Osteocyte (in vitro differentiated cells): ENCODE measurements at regions not wholly inside any gene's neighbourhood (a gene's known extent, or its start where the extent isn't known, plus 50 kb on each side); places are given as distances from the start of the nearest gene placed in this dataset.

Source experiments
- DNase-seq: peaks from one replicate; pipeline ENCODE4 v3.0.0; 2021; ENCODE audit warnings: mixed read lengths; ENCODE audit not compliant: unreplicated experiment; ENCODE audit errors: extremely low spot score
- H3K27ac Mint-ChIP-seq: one replicate; pipeline ENCODE4 v1.8.0; 2021; ENCODE audit warnings: mild to moderate bottlenecking, mixed read lengths; ENCODE audit not compliant: unreplicated experiment
- H3K27me3 Mint-ChIP-seq: one replicate; pipeline ENCODE4 v1.8.0; 2021; ENCODE audit warnings: mixed read lengths; ENCODE audit not compliant: unreplicated experiment
- H3K36me3 Mint-ChIP-seq: one replicate; pipeline ENCODE4 v1.8.0; 2021; ENCODE audit warnings: mixed read lengths; ENCODE audit not compliant: unreplicated experiment
- H3K4me1 Mint-ChIP-seq: one replicate; pipeline ENCODE4 v1.8.0; 2021; ENCODE audit warnings: mixed read lengths; ENCODE audit not compliant: unreplicated experiment
- H3K4me3 Mint-ChIP-seq: one replicate; pipeline ENCODE4 v1.8.0; 2021; ENCODE audit warnings: mild to moderate bottlenecking, moderate library complexity, mixed read lengths; ENCODE audit not compliant: unreplicated experiment
- H3K9me3 Mint-ChIP-seq: one replicate; pipeline ENCODE4 v1.8.0; 2021; ENCODE audit warnings: mixed read lengths; ENCODE audit not compliant: unreplicated experiment
- TF ChIP-seq, protein P1 (sequence below): fragments of 200-600 bp; sonication (generic); IDR thresholded peaks from 2 replicates; pipeline ENCODE4 v1.5.0; 2021; ENCODE audit warnings: antibody characterized with exemption, mild to moderate bottlenecking, moderate library complexity

DNA sequence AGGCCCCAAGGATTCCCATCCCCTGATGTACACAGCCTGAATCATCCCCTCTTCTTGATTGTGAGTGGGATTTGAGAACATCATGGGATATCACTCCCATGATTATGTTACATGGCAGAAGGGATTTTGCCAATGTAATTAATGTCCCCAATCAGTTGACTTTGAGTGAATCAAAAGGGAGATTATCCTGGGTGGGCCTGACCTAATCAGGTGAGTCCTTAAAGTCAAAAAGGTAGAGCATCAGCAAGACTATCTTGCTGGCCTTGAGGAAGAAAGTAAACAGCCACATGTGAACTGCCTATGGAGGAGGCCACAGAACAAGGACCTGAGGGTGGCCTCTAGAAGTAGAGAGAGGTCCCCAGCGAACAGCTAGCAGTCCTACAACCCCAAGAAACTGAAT is 203.1 kb upstream of the ATP6AP2 start:
- H3K9me3 Mint-ChIP-seq: peaks cover 3% of the 10 kb centered on the region
- TF ChIP-seq, protein P1, sequence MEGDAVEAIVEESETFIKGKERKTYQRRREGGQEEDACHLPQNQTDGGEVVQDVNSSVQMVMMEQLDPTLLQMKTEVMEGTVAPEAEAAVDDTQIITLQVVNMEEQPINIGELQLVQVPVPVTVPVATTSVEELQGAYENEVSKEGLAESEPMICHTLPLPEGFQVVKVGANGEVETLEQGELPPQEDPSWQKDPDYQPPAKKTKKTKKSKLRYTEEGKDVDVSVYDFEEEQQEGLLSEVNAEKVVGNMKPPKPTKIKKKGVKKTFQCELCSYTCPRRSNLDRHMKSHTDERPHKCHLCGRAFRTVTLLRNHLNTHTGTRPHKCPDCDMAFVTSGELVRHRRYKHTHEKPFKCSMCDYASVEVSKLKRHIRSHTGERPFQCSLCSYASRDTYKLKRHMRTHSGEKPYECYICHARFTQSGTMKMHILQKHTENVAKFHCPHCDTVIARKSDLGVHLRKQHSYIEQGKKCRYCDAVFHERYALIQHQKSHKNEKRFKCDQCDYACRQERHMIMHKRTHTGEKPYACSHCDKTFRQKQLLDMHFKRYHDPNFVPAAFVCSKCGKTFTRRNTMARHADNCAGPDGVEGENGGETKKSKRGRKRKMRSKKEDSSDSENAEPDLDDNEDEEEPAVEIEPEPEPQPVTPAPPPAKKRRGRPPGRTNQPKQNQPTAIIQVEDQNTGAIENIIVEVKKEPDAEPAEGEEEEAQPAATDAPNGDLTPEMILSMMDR: no peak
- no peak overlapping the region for H3K27ac Mint-ChIP-seq
- no peaks in the 10 kb centered on the region for H3K4me1 Mint-ChIP-seq
- no peak for DNase-seq
- H3K4me3 Mint-ChIP-seq: no peak overlapping the region
- peaks cover 2% of the 10 kb centered on the region for H3K27me3 Mint-ChIP-seq
- no peaks in the 10 kb centered on the region for H3K36me3 Mint-ChIP-seq

DNA sequence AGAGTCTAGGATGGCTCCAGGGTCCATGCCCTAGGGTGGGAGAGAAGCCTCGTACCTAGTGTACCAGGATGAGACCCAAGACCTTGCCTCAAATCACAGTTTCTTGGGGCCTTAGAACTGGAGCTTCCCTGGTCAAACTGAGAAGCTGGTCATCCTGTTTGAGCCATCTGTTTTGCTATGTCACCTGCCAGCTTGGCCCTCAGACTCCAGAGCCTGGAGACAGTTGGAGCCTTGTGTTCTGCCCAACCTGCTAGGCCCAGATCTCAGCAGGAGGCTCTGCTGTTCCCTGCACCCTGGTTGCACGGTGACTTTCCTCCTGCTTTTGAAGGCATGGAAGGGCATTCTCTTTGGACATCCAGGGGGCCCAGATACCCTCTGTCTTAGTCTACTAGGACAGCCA is 206.3 kb upstream of the ATP6AP2 start:
- peak; percentile 44 for DNase-seq
- no peaks in the 10 kb centered on the region for H3K4me1 Mint-ChIP-seq
- H3K27me3 Mint-ChIP-seq: no peaks in the 10 kb centered on the region
- TF ChIP-seq, protein P1: no peak
- no peak overlapping the region for H3K4me3 Mint-ChIP-seq
- no peak overlapping the region for H3K27ac Mint-ChIP-seq
- no peaks in the 10 kb centered on the region for H3K36me3 Mint-ChIP-seq
- H3K9me3 Mint-ChIP-seq: peaks cover 3% of the 10 kb centered on the region

DNA sequence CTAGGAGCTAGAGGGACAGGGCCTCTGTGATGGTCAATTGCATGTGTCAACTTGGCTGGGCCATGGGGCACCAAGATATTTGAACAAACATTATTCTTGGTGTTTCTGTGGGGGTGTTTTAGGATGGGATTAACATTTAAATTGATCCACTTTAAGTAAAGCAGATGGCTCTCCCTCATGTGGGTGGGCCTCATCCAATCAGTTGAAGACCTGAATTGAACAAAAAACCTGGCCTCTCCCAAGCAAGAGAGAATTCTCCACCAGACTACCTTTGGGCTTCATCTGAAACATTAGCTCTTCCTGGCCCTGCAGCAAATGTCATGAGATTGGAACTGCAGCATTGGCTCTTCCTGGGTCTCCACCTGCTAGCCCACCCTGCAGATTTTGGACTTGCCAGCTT is 207.1 kb upstream of the ATP6AP2 start:
- Mint-ChIP-seq H3K4me3 (no peak overlapping the region), H3K36me3 (no peaks in the 10 kb centered on the region), H3K27ac (no peak overlapping the region), H3K9me3 (peaks cover under 1% of the 10 kb centered on the region), H3K4me1 (peaks cover under 1% of the 10 kb centered on the region), H3K27me3 (no peaks in the 10 kb centered on the region)
- TF ChIP-seq, protein P1: no peak
- peak; percentile 38 for DNase-seq

DNA sequence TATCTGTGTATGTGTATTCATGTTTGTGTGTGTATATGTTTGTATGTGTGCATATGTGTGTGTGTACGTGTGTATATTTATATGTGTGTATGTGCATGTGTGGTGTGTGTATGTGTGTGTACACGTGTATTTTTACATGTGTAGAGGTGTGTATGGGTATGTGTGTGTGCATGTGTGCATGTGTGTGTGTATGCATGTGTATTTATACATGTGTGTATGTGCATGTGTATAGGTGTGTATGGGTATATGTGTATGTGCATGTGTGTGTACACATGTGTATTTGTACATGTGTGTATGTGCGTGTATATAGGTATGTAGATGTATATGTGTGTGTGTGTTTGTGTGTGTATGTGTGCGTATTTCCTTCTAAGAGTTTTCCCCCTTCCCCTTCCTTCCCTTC is 207.7 kb upstream of the ATP6AP2 start:
- TF ChIP-seq, protein P1: no peak
- H3K27ac Mint-ChIP-seq: no peak overlapping the region
- DNase-seq: no peak
- H3K27me3 Mint-ChIP-seq: no peaks in the 10 kb centered on the region
- no peaks in the 10 kb centered on the region for H3K36me3 Mint-ChIP-seq
- H3K4me3 Mint-ChIP-seq: no peak overlapping the region
- no peaks in the 10 kb centered on the region for H3K9me3 Mint-ChIP-seq
- H3K4me1 Mint-ChIP-seq: peaks cover 4% of the 10 kb centered on the region

DNA sequence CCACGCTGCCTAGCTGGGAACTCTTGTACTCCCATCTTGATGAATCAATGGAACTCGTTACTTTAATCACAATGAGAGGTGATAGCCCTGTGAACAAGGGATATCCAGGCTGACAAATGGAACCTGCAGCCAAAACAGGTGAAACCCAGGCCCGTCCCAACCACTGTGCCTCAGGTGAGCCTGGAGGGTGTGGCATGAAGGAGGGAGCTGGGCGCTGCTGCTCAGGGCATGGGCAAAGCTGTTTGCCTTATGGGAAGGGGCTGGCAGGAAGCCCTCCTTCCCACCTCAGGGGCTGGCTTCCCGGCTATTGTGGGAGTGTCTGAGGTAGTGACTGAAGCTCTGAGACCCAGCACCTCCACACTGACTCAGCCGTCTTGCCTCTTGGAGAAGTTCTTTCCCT is 209.4 kb upstream of the ATP6AP2 start:
- no peaks in the 10 kb centered on the region for H3K9me3 Mint-ChIP-seq
- H3K27ac Mint-ChIP-seq: no peak overlapping the region
- H3K27me3 Mint-ChIP-seq: no peaks in the 10 kb centered on the region
- peaks cover 4% of the 10 kb centered on the region for H3K4me1 Mint-ChIP-seq
- peak; percentile 81 for DNase-seq
- TF ChIP-seq, protein P1: no peak
- no peaks in the 10 kb centered on the region for H3K36me3 Mint-ChIP-seq
- H3K4me3 Mint-ChIP-seq: no peak overlapping the region
